Fibroblast of pulmonary artery (primary cell): ENCODE measurements at regions not wholly inside any gene's neighbourhood (a gene's known extent, or its start where the extent isn't known, plus 50 kb on each side); places are given as distances from the start of the nearest gene placed in this dataset.
"Not testable (repeated sequence)": the region's sequence is repeated elsewhere in the genome, so short reads cannot be mapped to it uniquely, and the experiment has no call there.

ENCODE experiments used
- DNase-seq: peaks from one replicate; pipeline ENCODE4 v3.0.0-alpha.2; 2010; ENCODE audit warnings: low read depth
- H3K4me3 ChIP-seq: replicated peaks from 2 replicates; pipeline ENCODE4 v1.5.1; 2011; ENCODE audit warnings: low read depth, mild to moderate bottlenecking, control low read depth, low read length, moderate library complexity
- CTCF ChIP-seq: IDR thresholded peaks from 2 replicates; pipeline ENCODE4 v1.5.1; 2011; ENCODE audit warnings: mild to moderate bottlenecking, control low read depth, low read length, inconsistent platforms; ENCODE audit errors: missing control alignments

DNA sequence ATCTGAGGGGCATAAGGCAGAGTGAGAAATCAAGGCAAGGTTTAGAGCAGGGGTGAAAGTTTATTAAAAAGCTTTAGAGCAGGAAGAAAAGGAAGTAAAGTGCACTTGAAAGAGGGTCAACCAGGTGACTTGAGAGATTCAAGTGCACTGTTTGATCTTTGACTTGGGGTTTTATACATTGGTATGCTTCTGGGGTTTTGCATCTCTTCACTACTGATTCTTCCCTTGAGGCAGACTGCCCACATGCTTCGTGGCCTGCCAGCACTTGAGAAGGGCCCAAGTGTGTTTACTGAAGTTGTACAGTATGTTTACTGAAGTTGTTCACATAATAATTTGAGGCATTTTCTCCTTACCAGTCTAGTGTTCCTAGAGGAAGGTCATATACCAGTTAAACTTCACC is 367.0 kb upstream of the UBE2E2 start:
- no peak for DNase-seq
- no peak for TF ChIP-seq CTCF
- no peak overlapping the region for H3K4me3 ChIP-seq

- DNase-seq: no peak
- no peak for TF ChIP-seq CTCF
- H3K4me3 ChIP-seq: no peak overlapping the region
Observed at GRCh38 chr3:22843854-22844253, 359.3 kb upstream of the UBE2E2 start.

DNA sequence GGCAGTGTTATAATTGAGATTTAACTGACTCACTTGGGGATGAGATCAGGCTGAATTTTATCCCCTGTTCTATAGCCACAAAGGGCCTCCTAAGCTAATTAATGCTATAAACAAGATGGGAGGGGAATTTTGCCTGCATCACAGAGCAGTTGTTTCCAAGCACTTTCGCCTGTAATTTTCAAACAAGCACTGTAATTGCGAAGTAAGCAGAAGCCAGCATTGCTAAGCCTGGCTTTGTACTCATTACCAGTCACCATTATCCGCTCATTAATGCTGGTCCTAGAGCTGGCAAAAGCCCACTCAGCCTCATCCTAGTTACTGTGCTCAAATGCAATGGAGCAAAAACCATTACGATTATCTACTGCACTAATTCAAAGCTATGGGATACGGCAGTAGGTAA is 356.6 kb upstream of the UBE2E2 start:
- no peak overlapping the region for H3K4me3 ChIP-seq
- TF ChIP-seq CTCF: no peak
- DNase-seq: no peak

- not testable (repeated sequence) for DNase-seq, H3K4me3 ChIP-seq
Observed at GRCh38 chr3:22849583-22849982, 353.5 kb upstream of the UBE2E2 start.

GRCh38 chr3:22856811-22857210 is 346.3 kb upstream of the UBE2E2 start:
- H3K4me3 ChIP-seq: no peak overlapping the region
- no peak for TF ChIP-seq CTCF
- no peak for DNase-seq

DNA sequence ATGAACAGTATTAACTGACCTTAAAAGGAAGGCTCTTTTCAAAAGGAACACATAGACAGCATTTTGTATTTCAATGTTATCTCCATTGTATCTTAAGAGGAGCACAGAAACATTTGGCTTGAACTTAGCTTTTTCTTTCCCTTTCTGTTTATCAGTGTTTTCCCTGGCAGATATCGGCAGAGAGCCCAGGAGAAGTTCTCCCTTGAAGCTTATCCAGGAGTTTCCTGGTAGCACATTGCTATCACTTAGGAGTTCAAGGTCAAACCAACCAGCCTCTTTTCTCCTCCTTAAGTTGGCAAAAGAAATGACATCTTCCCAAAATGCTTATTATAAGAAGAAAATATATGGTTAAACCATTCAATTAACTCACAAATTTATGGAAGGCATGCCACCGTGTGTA is 344.6 kb upstream of the UBE2E2 start:
- no peak for DNase-seq
- H3K4me3 ChIP-seq: no peak overlapping the region
- no peak for TF ChIP-seq CTCF

DNA sequence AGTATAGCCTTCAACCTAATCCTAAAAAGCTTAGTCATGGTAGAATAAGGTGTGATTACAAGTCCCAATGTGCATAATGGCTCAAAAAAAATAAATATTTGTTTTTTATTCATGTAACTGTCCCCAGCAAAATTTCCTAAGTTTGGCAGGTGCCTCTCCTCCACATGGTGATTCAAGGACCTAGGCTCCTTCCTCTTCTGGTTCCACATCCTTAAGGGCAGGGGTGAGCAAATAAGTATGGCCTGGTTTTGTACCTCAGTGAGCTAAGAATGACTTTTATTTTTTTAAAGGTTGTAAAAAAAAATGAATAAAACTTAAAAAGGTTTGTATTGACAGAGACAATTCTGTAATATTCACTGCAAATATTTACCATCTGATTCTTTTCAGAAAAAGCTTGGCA is 343.5 kb upstream of the UBE2E2 start:
- no peak overlapping the region for H3K4me3 ChIP-seq
- no peak for TF ChIP-seq CTCF
- DNase-seq: no peak

- no peak for TF ChIP-seq CTCF
- no peak for DNase-seq
- no peak overlapping the region for H3K4me3 ChIP-seq
Observed at GRCh38 chr3:22861426-22861825, 341.7 kb upstream of the UBE2E2 start.
